Activated T-cell treated with anti-CD3 and anti-CD28 coated beads for 48 hours (primary cell): ENCODE measurements at regions not wholly inside any gene's neighbourhood (a gene's known extent, or its start where the extent isn't known, plus 50 kb on each side); places are given as distances from the start of the nearest gene placed in this dataset.
"Not testable (repeated sequence)": the region's sequence is repeated elsewhere in the genome, so short reads cannot be mapped to it uniquely, and the experiment has no call there.

Experiments used
- DNase-seq: peaks from one replicate; pipeline ENCODE4 v3.0.0-alpha.2; 2020; ENCODE audit warnings: low read depth

DNA sequence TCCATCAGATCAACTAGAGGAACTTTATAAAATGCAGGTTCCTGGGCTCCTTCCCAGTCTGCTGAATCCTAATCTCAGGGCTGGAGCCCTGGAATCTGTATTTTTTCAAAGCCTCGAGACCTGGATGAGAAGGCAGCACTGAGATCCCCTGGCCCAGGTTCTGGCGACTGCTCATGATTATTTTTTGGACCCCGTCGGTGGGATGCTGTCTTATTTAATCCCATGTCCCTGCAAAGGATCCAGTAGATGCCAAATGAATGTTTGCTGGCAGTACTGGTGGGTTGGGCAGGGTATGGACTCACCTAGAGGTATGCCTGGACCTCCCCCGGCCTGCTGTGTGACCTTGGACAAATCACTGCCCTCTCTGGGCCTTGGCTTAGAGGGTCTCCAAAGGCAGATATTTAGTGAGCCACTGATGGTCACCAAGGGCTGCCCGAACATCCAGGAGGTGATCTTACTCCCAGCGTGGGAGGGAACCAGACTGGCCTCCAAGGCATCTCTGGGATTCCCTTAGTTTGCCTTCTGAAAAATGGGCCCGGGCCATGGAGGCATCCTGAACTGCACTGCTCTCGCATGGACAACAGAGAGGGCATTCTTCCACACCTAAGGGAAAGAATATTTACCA lies 91.6 kb upstream of the RUNX3 start:
- DNase-seq: no peak

DNA sequence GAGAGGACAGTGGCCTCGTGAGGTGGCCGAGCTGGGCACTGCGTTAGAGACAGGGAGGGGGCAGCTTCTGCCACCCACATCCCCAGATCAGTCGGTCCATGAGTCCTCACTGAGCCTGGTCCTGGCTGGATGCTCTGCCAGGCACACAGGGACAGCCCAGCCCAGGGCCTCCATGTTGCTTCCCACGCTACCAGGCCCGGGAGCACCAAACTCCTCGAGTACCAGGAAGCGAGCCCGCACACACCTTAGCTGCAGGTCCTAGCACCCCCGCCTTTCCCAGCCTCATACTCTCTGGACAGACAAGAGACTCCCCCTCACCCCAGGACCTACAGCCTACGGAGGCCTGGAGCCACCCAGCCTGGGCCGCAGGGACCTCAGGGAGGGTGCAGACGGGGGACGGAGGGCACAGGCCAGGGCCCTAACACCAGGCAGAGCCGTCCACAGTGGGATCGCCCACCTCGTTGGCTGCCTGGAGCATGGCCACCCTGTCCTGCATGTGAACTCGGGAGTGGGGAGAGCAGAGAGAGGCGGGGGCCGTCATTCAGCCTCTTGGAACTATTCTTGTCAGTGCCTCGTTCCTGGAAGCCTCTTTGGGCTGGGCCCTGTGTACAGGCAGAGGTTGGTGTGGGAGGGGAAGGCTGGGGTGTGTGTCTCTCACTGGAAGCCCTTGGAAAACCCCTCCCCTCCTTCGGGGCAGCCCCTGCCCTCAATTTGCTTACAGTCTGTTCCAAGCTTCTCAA lies 90.9 kb upstream of the RUNX3 start:
- DNase-seq: no peak

GRCh38 chr1:25020173-25020845 lies 90.2 kb upstream of the RUNX3 start:
- DNase-seq: no peak

GRCh38 chr1:25019337-25020172 lies 89.5 kb upstream of the RUNX3 start:
- no peak for DNase-seq

DNA sequence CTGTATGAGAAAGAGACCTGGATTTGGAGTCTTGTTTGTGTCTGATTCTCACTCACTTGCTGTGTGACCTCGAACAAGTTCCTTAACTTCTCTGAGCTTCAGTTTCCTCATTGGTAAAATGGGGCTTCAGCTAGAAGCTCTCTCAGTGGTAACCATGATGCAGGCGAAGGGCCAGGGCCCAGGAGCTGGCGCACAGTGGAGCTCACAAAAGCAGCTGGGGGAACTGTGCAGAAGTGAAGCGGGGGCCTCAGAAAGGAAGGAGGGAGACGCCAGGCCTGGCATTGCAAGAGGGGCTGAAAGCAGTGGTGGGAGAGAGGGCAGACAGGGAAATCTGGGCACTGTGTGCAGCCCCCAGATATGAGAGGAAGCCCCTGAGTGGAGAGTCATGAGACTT lies 88.9 kb upstream of the RUNX3 start:
- DNase-seq: no peak

- DNase-seq: no peak
These were observed 88.1 kb upstream of the RUNX3 start for GRCh38 chr1:25018110-25018735.

- no peak for DNase-seq
These were observed 87.5 kb upstream of the RUNX3 start for GRCh38 chr1:25017436-25018109.

- no peak for DNase-seq
These were observed 83.2 kb upstream of the RUNX3 start for GRCh38 chr1:25012966-25013962.

- DNase-seq: no peak
These were observed 82.0 kb upstream of the RUNX3 start for GRCh38 chr1:25011943-25012638.

DNA sequence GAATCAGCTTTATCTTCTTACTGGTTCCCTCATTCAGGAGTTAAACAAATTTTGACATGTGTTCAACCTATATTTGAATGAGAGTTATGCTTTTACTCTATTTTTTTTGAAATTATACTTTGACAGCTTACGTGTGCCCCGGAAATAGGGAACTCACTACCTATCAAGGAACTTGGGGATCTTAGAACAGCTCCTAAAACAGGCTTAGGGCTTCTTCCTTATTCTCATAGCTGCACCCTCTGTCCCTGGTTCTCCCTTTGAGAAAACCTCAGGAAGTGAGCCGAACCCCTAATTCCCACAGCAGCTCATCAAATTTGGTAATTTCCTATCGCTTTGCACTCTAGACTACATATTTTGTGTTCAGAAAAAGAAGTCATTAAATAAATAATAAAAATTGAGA lies 81.2 kb upstream of the RUNX3 start:
- no peak for DNase-seq

- DNase-seq: no peak
These were observed 79.7 kb upstream of the RUNX3 start for GRCh38 chr1:25009671-25010262.

GRCh38 chr1:25008192-25008485 lies 78.1 kb upstream of the RUNX3 start:
- no peak for DNase-seq

DNA sequence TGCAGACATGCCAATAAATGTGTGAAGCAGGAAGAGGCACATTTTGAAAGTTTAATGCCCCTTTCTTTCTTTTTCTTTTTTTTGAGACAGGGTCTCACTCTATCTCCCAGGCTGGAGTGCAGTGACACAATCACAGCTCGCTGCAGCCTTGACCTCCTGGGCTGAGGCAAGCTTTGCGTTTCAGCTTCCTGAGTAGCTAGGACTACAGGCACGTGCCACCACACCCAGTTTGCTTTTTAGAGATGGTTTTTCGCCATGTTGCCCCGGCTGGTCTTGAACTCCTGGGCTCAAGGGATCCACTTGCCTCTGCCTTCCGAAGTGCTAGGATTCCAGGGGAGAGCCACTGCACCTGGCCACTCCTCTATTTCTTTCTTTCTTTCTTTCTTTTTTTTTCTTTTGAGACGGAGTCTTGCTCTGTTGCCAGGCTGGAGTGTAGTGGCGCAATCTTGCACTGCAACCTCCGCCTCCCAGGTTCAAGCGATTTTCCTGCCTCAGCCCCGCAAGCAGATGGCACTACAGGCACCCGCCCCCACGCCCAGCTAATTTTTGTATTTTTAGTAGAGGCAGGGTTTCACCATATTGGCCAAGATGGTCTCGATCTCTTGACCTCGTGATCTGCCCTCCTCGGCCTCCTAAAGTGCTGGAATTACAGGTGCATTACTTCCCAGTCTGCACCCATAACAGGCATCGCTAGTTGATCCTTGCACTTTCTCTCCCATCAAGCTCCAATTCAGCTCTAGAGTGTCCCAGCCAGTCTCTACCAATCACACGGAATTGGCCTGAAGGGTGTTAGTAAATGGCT lies 77.5 kb upstream of the RUNX3 start:
- DNase-seq: not testable (repeated sequence)

GRCh38 chr1:25006770-25007169 lies 76.7 kb upstream of the RUNX3 start:
- DNase-seq: no peak

GRCh38 chr1:25004355-25004754 lies 74.3 kb upstream of the RUNX3 start:
- no peak for DNase-seq

- DNase-seq: no peak
These were observed 73.5 kb upstream of the RUNX3 start for GRCh38 chr1:25003457-25004190.

DNA sequence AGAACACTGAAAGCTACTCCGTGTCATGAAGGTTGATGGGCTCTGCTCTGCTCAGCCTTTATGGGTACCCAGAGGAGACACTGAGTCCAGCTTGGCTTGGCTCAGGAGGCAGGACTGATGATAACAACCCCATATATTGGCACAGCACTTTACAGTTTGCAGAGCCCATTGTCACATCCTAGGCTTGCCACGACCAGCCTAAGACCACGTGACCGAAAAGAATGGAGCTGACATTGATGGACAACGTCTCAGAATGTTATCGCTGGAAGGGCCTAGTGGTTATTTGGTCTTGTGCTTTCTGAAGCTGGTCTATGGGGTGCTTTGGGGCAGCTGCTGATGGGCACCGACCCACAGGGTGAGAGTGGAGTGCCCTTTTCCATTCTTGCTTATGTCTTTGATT lies 72.9 kb upstream of the RUNX3 start:
- no peak for DNase-seq
